GM23338 (cell line): ENCODE measurements at regions not wholly inside any gene's neighbourhood (a gene's known extent, or its start where the extent isn't known, plus 50 kb on each side); places are given as distances from the start of the nearest gene placed in this dataset.

Experiments
- ATAC-seq: fragments of 200-7000 bp; cut with Tn5 transposase; 3 replicates; pipeline ENCODE4 v1.9.1; 2020
- DNase-seq: peaks from one replicate; pipeline ENCODE4 v3.0.0-alpha.2; 2015; ENCODE audit warnings: low spot score
- H2AFZ ChIP-seq: fragments of 200-600 bp; sonication (generic); 2 replicates; pipeline ENCODE4 v1.8.0; 2016; ENCODE audit warnings: antibody characterized with exemption, mild to moderate bottlenecking, moderate library complexity
- H3F3A ChIP-seq: fragments of 200-600 bp; sonication (generic); replicated peaks from 2 replicates; pipeline ENCODE4 v1.8.0; 2017; ENCODE audit warnings: antibody characterized with exemption, mixed run types, low read depth
- H3K27ac ChIP-seq: fragments of 200-600 bp; sonication (generic); 2 replicates; pipeline ENCODE4 v1.6.1; 2016; ENCODE audit warnings: low read depth
- H3K27me3 ChIP-seq: fragments of 200-600 bp; sonication (generic); 2 replicates; pipeline ENCODE4 v1.8.0; 2016; ENCODE audit warnings: mild to moderate bottlenecking, mixed run types, moderate library complexity; ENCODE audit not compliant: insufficient read depth
- H3K36me3 ChIP-seq: fragments of 200-600 bp; sonication (generic); 2 replicates; pipeline ENCODE4 v1.8.0; 2016; ENCODE audit warnings: mild to moderate bottlenecking; ENCODE audit not compliant: insufficient read depth
- H3K4me1 ChIP-seq: fragments of 200-600 bp; sonication (generic); 2 replicates; pipeline ENCODE4 v1.8.0; 2016; ENCODE audit warnings: mild to moderate bottlenecking, moderate library complexity; ENCODE audit not compliant: insufficient read depth
- H3K4me2 ChIP-seq: fragments of 200-600 bp; sonication (generic); 2 replicates; pipeline ENCODE4 v1.7.1; 2017; ENCODE audit warnings: mixed run types
- H3K4me3 ChIP-seq: fragments of 200-600 bp; sonication (generic); 2 replicates; pipeline ENCODE4 v1.6.1; 2016; ENCODE audit warnings: mixed run types
- H3K79me2 ChIP-seq: fragments of 200-600 bp; sonication (generic); replicated peaks from 2 replicates; pipeline ENCODE4 v1.8.0; 2017; ENCODE audit warnings: mild to moderate bottlenecking; ENCODE audit not compliant: insufficient read depth
- H3K9me2 ChIP-seq: fragments of 200-600 bp; sonication (generic); 2 replicates; pipeline ENCODE4 v1.8.0; 2017; ENCODE audit not compliant: insufficient read depth
- H4K20me1 ChIP-seq: fragments of 200-600 bp; sonication (generic); replicated peaks from 2 replicates; pipeline ENCODE4 v1.8.0; 2017; ENCODE audit warnings: mild to moderate bottlenecking; ENCODE audit not compliant: insufficient read depth
- H3K27ac Mint-ChIP-seq: 2 replicates; pipeline ENCODE4 v1.8.0; 2020; ENCODE audit warnings: inconsistent platforms, mild to moderate bottlenecking, moderate library complexity, mixed read lengths
- H3K27me3 Mint-ChIP-seq: 3 replicates; pipeline ENCODE4 v1.8.0; 2022; ENCODE audit warnings: low read depth, mild to moderate bottlenecking, moderate library complexity, mixed read lengths, inconsistent platforms; ENCODE audit not compliant: insufficient read depth, poor library complexity
- H3K36me3 Mint-ChIP-seq: 3 replicates; pipeline ENCODE4 v1.8.0; 2021; ENCODE audit warnings: low read depth, mild to moderate bottlenecking, inconsistent platforms, moderate library complexity, mixed read lengths
- H3K4me1 Mint-ChIP-seq: 3 replicates; pipeline ENCODE4 v1.8.0; 2020; ENCODE audit warnings: mild to moderate bottlenecking, inconsistent platforms, mixed read lengths
- H3K4me3 Mint-ChIP-seq: 3 replicates; pipeline ENCODE4 v1.8.0; 2021; ENCODE audit warnings: moderate library complexity, mild to moderate bottlenecking, inconsistent platforms, mixed read lengths
- H3K9me3 Mint-ChIP-seq: 3 replicates; pipeline ENCODE4 v1.8.0; 2020; ENCODE audit warnings: moderate library complexity, mild to moderate bottlenecking, inconsistent platforms, mixed read lengths
- CREB1 ChIP-seq: fragments of 250-450 bp; sonication (Bioruptor Pico); IDR thresholded peaks from 2 replicates; pipeline ENCODE4 v1.5.0; 2020; ENCODE audit warnings: low read depth, mild to moderate bottlenecking, moderate library complexity
- CTCF ChIP-seq, 2 experiments: fragments of 200-600 bp in 1 of 2; sonication (generic) in 1 of 2; conservative IDR thresholded peaks; 2 replicates each; pipeline versions ENCODE4 v1.5.1 to v1.6.1; 2016 to 2017; ENCODE audit warnings: antibody characterized with exemption in 2 of 2, low read depth in 2 of 2, mild to moderate bottlenecking in 2 of 2, moderate library complexity in 1 of 2
- ETS1 ChIP-seq: IDR thresholded peaks from 2 replicates; pipeline ENCODE4 v1.6.1; 2016; ENCODE audit warnings: antibody characterized with exemption
- EZH2 ChIP-seq: fragments of 200-600 bp; sonication (generic); IDR thresholded peaks from one replicate; pipeline ENCODE4 v1.8.0; 2017; ENCODE audit warnings: antibody characterized with exemption, mild to moderate bottlenecking, low read depth; ENCODE audit not compliant: unreplicated experiment
- EZH2phosphoT487 ChIP-seq: fragments of 200-600 bp; sonication (generic); IDR thresholded peaks from one replicate; pipeline ENCODE4 v1.8.1; 2018; ENCODE audit warnings: antibody characterized with exemption; ENCODE audit not compliant: unreplicated experiment
- JUNB ChIP-seq: IDR thresholded peaks from one replicate; pipeline ENCODE4 v1.6.1; 2016; ENCODE audit warnings: antibody characterized with exemption; ENCODE audit not compliant: unreplicated experiment
- NANOG ChIP-seq: IDR thresholded peaks from 2 replicates; pipeline ENCODE4 v1.6.1; 2016; ENCODE audit warnings: antibody characterized with exemption, borderline replicate concordance
- POLR2AphosphoS5 ChIP-seq: IDR thresholded peaks from 2 replicates; pipeline ENCODE4 v1.6.1; 2016; ENCODE audit warnings: antibody characterized with exemption, low read depth
- REST ChIP-seq: IDR thresholded peaks from one replicate; pipeline ENCODE4 v1.6.1; 2018; ENCODE audit warnings: antibody characterized with exemption; ENCODE audit not compliant: unreplicated experiment
- STAT1 ChIP-seq: IDR thresholded peaks from one replicate; pipeline ENCODE4 v1.6.1; 2016; ENCODE audit warnings: antibody characterized with exemption; ENCODE audit not compliant: unreplicated experiment
- ZNF114 ChIP-seq: fragments of 250-450 bp; sonication (Bioruptor Pico); IDR thresholded peaks from 2 replicates; pipeline ENCODE4 v1.5.0; 2020; ENCODE audit warnings: mild to moderate bottlenecking, moderate library complexity
- ZNF331 ChIP-seq: fragments of 250-450 bp; sonication (Bioruptor Pico); IDR thresholded peaks from 2 replicates; pipeline ENCODE4 v1.5.0; 2020; ENCODE audit warnings: low read depth, mild to moderate bottlenecking, moderate library complexity
- ZNF462 ChIP-seq: fragments of 250-450 bp; sonication (Bioruptor Pico); IDR thresholded peaks from 2 replicates; pipeline ENCODE4 v1.5.0; 2020; ENCODE audit warnings: mild to moderate bottlenecking, moderate library complexity

GRCh38 chr17:27105636-27106035, 188.3 kb upstream of the WSB1 start:
- no peak overlapping the region for H3K27ac Mint-ChIP-seq
- H3K4me3 Mint-ChIP-seq = no peak overlapping the region
- Histone ChIP-seq H3K79me2 (no peaks in the 10 kb centered on the region), H3K9me2 (no peaks in the 10 kb centered on the region), H3K27me3 (no peaks in the 10 kb centered on the region), H3K36me3 (peaks cover 3% of the 10 kb centered on the region; the same call in 1 of the 2 replicates), H4K20me1 (no peaks in the 10 kb centered on the region), H3K4me2 (no peak overlapping the region), H2AFZ (no peak overlapping the region), H3K27ac (no peak overlapping the region), H3F3A (no peaks in the 10 kb centered on the region), H3K4me3 (no peak overlapping the region), H3K4me1 (no peaks in the 10 kb centered on the region)
- DNase-seq (no peak), ATAC-seq (no peak)
- peaks cover 10% of the 10 kb centered on the region; the same call in 2 of the 3 replicates for H3K36me3 Mint-ChIP-seq
- H3K4me1 Mint-ChIP-seq = no peaks in the 10 kb centered on the region
- TF ChIP-seq CTCF (conservative IDR thresholded peaks at IDR 0.05; ENCODE audit: low read depth in 2 of 2) = no peak
- no peak for TF ChIP-seq ZNF114 (CRISPR knock-in tag)
- TF ChIP-seq STAT1 = no peak
- no peak for TF ChIP-seq CREB1
- no peak for TF ChIP-seq ETS1
- TF ChIP-seq ZNF462 (CRISPR knock-in tag) = no peak
- TF ChIP-seq NANOG = no peak
- no peak for TF ChIP-seq POLR2AphosphoS5
- no peak for TF ChIP-seq EZH2phosphoT487
- TF ChIP-seq ZNF331 (CRISPR knock-in tag) = no peak
- no peak for TF ChIP-seq JUNB
- no peak for TF ChIP-seq REST
- no peak for TF ChIP-seq EZH2
- H3K9me3 Mint-ChIP-seq = peaks cover 71% of the 10 kb centered on the region
- H3K27me3 Mint-ChIP-seq = no peaks in the 10 kb centered on the region
